Adrenal gland (tissue), 9 donors: ENCODE measurements at regions not wholly inside any gene's neighbourhood (a gene's known extent, or its start where the extent isn't known, plus 50 kb on each side); places are given as distances from the start of the nearest gene placed in this dataset.
"Not testable (repeated sequence)": the region's sequence is repeated elsewhere in the genome, so short reads cannot be mapped to it uniquely, and the experiment has no call there.

Source experiments
- DNase-seq, 7 donors: peaks; one replicate each; pipeline ENCODE4 v3.0.0-alpha.2; 2019 to 2020
- H3K27ac ChIP-seq, 5 donors: fragments of 200-600 bp; sonication (generic) in 4 of 5; 1 replicate in 3 of 5; 2 replicates in 2 of 5; pipeline versions ENCODE4 v1.5.1 to v1.8.0; 2016 to 2020; ENCODE audit warnings: mild to moderate bottlenecking in 1 of 5
- H3K27me3 ChIP-seq: fragments of 200-600 bp; 2 replicates; pipeline ENCODE4 v1.8.0; 2021
- H3K36me3 ChIP-seq, 2 donors: fragments of 200-600 bp; replicated peaks in 1 of 2; 1 replicate in 1 of 2; 2 replicates in 1 of 2; pipeline versions ENCODE4 v1.5.1 to v1.8.0; 2018 to 2022
- H3K4me1 ChIP-seq, 2 donors: fragments of 200-600 bp; replicated peaks in 1 of 2; 1 replicate in 1 of 2; 2 replicates in 1 of 2; pipeline versions ENCODE4 v1.5.1 to v1.8.0; 2018 to 2021
- H3K4me3 ChIP-seq, 4 donors: fragments of 200-600 bp; sonication (generic) in 3 of 4; one replicate each; pipeline ENCODE4 v1.5.1; 2016 to 2018
- H3K9me3 ChIP-seq, 3 donors: fragments of 200-600 bp; sonication (generic) in 1 of 3; replicated peaks in 1 of 3; 1 replicate in 2 of 3; 2 replicates in 1 of 3; pipeline versions ENCODE4 v1.5.1 to v1.8.0; 2016 to 2021
- CTCF ChIP-seq, 6 experiments: fragments of 450-650 bp in 4 of 6; fragments of 200-600 bp in 2 of 6; sonication (generic) in 1 of 6; IDR thresholded peaks; 1 replicate in 5 of 6; 2 replicates in 1 of 6; pipeline versions ENCODE4 v1.5.1 to v1.8.0; 2016 to 2021; ENCODE audit warnings: antibody characterized with exemption in 6 of 6, mild to moderate bottlenecking in 2 of 6, moderate library complexity in 1 of 6
- POLR2A ChIP-seq, 2 donors: fragments of 450-650 bp; IDR thresholded peaks; one replicate each; pipeline ENCODE4 v1.6.1; 2017; ENCODE audit warnings: antibody characterized with exemption in 2 of 2, mild to moderate bottlenecking in 2 of 2, moderate library complexity in 1 of 2
- WGBS, 4 donors: extraction: QIAGEN DNeasy Blood & Tissue Kit in 2 of 4; methylation state at CpG; one replicate each; pipeline versions ENCODE4 v1.1.5 to v1.1.7; 2013 to 2017; 5-methylcytosine and 5-hydroxymethylcytosine counted together
- intact Hi-C, 2 donors: fragments of 100-400 bp; cut with DNase I; formaldehyde crosslinking; loops; one replicate each; pipeline versions ENCODE4 v1.14.1 to v1.15.0; 2022 to 2023
- donor health status: healthy with polysubstance abuse.
- donor health status: Bipolar disorder and iron deficiency.
- donor health status: DM: yes; HTN: yes; CAD: no.
- donor health status: DM: no; HTN: no; CAD: no.
- donor health status: DM: no; HTN: no; CAD: no.

- DNase-seq = no peak
- no peak overlapping the region for H3K4me3 ChIP-seq
- WGBS, 4 donors = 82 to 87% (median 85%) methylated on average over 2 of the region's 2 CpGs
- no peaks in the 10 kb centered on the region for H3K4me1 ChIP-seq
- H3K36me3 ChIP-seq = no peaks in the 10 kb centered on the region
- TF ChIP-seq POLR2A (IDR thresholded peaks at IDR 0.05) (no peak), CTCF (IDR thresholded peaks at IDR 0.05) (no peak)
- H3K27ac ChIP-seq = no peak overlapping the region
- intact Hi-C loops = no loop called here
- no peaks in the 10 kb centered on the region for H3K27me3 ChIP-seq
- H3K9me3 ChIP-seq = no peaks in the 10 kb centered on the region
Observed at GRCh38 chr4:29372971-29373370, 1347.2 kb upstream of the PCDH7 start.

GRCh38 chr4:29375716-29376115, 1344.5 kb upstream of the PCDH7 start:
- DNase-seq = no peak

GRCh38 chr4:29378237-29378636, 1341.9 kb upstream of the PCDH7 start:
- DNase-seq, H3K4me3 ChIP-seq, H3K36me3 ChIP-seq, H3K4me1 ChIP-seq, H3K9me3 ChIP-seq, H3K27ac ChIP-seq, H3K27me3 ChIP-seq, intact Hi-C loops: not testable (repeated sequence)

More at GRCh38 chr4:29375716-29376115, 1344.5 kb upstream of the PCDH7 start:
- Histone ChIP-seq H3K4me1 (no peaks in the 10 kb centered on the region), H3K27ac (no peak overlapping the region), H3K36me3 (no peaks in the 10 kb centered on the region), H3K4me3 (no peak overlapping the region), H3K27me3 (no peaks in the 10 kb centered on the region), H3K9me3 (no peaks in the 10 kb centered on the region)
- intact Hi-C loops = no loop called here
- 8 to 57% (median 27%) methylated on average over 1 of the region's 1 CpG for WGBS, 4 donors
- TF ChIP-seq CTCF (IDR thresholded peaks at IDR 0.05) (no peak), POLR2A (IDR thresholded peaks at IDR 0.05) (no peak)

- WGBS, 4 donors = 87 to 96% (median 91%) methylated on average over 1 of the region's 1 CpG
- TF ChIP-seq CTCF (IDR thresholded peaks at IDR 0.05) (no peak), POLR2A (IDR thresholded peaks at IDR 0.05) (no peak)
- H3K9me3 ChIP-seq = no peaks in the 10 kb centered on the region
Observed at GRCh38 chr4:29390921-29391320, 1329.2 kb upstream of the PCDH7 start.

GRCh38 chr4:29405116-29405515, 1315.1 kb upstream of the PCDH7 start:
- intact Hi-C loops = no loop called here
- Histone ChIP-seq H3K9me3 (no peaks in the 10 kb centered on the region), H3K4me1 (no peaks in the 10 kb centered on the region), H3K27me3 (no peaks in the 10 kb centered on the region), H3K36me3 (no peaks in the 10 kb centered on the region), H3K4me3 (no peak overlapping the region), H3K27ac (no peak overlapping the region)
- TF ChIP-seq CTCF (IDR thresholded peaks at IDR 0.05) = no peak
- TF ChIP-seq POLR2A (IDR thresholded peaks at IDR 0.05) = no peak
- no peak for DNase-seq
- WGBS, 4 donors = 39 to 49% (median 44%) methylated on average over 3 of the region's 3 CpGs

More at GRCh38 chr4:29390921-29391320, 1329.2 kb upstream of the PCDH7 start:
- no peak for DNase-seq
- intact Hi-C loops = no loop called here
- H3K36me3 ChIP-seq = no peaks in the 10 kb centered on the region
- no peak overlapping the region for H3K4me3 ChIP-seq
- no peak overlapping the region for H3K27ac ChIP-seq
- no peaks in the 10 kb centered on the region for H3K27me3 ChIP-seq
- H3K4me1 ChIP-seq = no peaks in the 10 kb centered on the region
